ENCODE measurements at regions not wholly inside any gene's neighbourhood (a gene's known extent, or its start where the extent isn't known, plus 50 kb on each side); places are given as distances from the start of the nearest gene placed in this dataset.
A peak's percentile ranks its signal among the peaks of the same experiment; 100 is the strongest.

- no peaks in the 10 kb centered on the region for H3K27me3 ChIP-seq (ENCODE audit: low read length)
- H3K9ac ChIP-seq (ENCODE audit: low read length), result no peak overlapping the region
- ATAC-seq, result no peak
- intact Hi-C loops (cut with micrococcal nuclease), result no loop called here
- no peak for DNase-seq
- ChIA-PET POLR2A (ENCODE audit: unreplicated experiment) (no interaction called here), CTCF (no interaction called here)
- no peaks in the 10 kb centered on the region for H3K9me3 ChIP-seq (ENCODE audit: low read length)
- H3K4me1 ChIP-seq (ENCODE audit: insufficient read depth, low read length), result no peaks in the 10 kb centered on the region
- no peak for TF ChIP-seq EZH2phosphoT487 (IDR thresholded peaks at IDR 0.05; ENCODE audit: borderline replicate concordance, low read length)
- TF ChIP-seq, protein P1, sequence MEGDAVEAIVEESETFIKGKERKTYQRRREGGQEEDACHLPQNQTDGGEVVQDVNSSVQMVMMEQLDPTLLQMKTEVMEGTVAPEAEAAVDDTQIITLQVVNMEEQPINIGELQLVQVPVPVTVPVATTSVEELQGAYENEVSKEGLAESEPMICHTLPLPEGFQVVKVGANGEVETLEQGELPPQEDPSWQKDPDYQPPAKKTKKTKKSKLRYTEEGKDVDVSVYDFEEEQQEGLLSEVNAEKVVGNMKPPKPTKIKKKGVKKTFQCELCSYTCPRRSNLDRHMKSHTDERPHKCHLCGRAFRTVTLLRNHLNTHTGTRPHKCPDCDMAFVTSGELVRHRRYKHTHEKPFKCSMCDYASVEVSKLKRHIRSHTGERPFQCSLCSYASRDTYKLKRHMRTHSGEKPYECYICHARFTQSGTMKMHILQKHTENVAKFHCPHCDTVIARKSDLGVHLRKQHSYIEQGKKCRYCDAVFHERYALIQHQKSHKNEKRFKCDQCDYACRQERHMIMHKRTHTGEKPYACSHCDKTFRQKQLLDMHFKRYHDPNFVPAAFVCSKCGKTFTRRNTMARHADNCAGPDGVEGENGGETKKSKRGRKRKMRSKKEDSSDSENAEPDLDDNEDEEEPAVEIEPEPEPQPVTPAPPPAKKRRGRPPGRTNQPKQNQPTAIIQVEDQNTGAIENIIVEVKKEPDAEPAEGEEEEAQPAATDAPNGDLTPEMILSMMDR (conservative IDR thresholded peaks at IDR 0.05; ENCODE audit: low read depth, low read length), result no peak
- no peak for TF ChIP-seq EZH2 (IDR thresholded peaks at IDR 0.05; ENCODE audit: low read length, unreplicated experiment)
- H3K4me3 ChIP-seq (ENCODE audit: low read length), result no peak overlapping the region
- H3K36me3 ChIP-seq (ENCODE audit: low read depth, low read length), result no peaks in the 10 kb centered on the region
- H3K4me2 ChIP-seq (ENCODE audit: low read length), result no peak overlapping the region
- H2AFZ ChIP-seq (ENCODE audit: low read length), result no peak overlapping the region
- BruUV-seq (replicated peaks), result no TSS peak
- no peaks in the 10 kb centered on the region for H3K9me2 ChIP-seq (replicated peaks; ENCODE audit: low read length)
- H4K20me1 ChIP-seq (ENCODE audit: low read length), result no peaks in the 10 kb centered on the region
- no peaks in the 10 kb centered on the region for H3F3A ChIP-seq (ENCODE audit: low read length, unreplicated experiment)
- no peaks in the 10 kb centered on the region for H3K79me2 ChIP-seq (ENCODE audit: low read length)
- H3K27ac ChIP-seq (ENCODE audit: low read length), result no peak overlapping the region
These were observed 235.0 kb downstream of the CHD9NB start for GRCh38 chr16:52817696-52818095.

GRCh38 chr16:52816993-52817392 lies 235.7 kb downstream of the CHD9NB start:
- no peak for DNase-seq
- Histone ChIP-seq H3K36me3 (ENCODE audit: low read depth, low read length) (no peaks in the 10 kb centered on the region), H3K4me1 (ENCODE audit: insufficient read depth, low read length) (no peaks in the 10 kb centered on the region), H3K27me3 (ENCODE audit: low read length) (no peaks in the 10 kb centered on the region), H3K9me2 (replicated peaks; ENCODE audit: low read length) (no peaks in the 10 kb centered on the region), H4K20me1 (ENCODE audit: low read length) (no peaks in the 10 kb centered on the region), H3K9ac (ENCODE audit: low read length) (no peak overlapping the region), H3F3A (ENCODE audit: low read length, unreplicated experiment) (no peaks in the 10 kb centered on the region), H3K79me2 (ENCODE audit: low read length) (no peaks in the 10 kb centered on the region), H3K27ac (ENCODE audit: low read length) (no peak overlapping the region), H3K4me2 (ENCODE audit: low read length) (no peak overlapping the region), H2AFZ (ENCODE audit: low read length) (no peak overlapping the region), H3K9me3 (ENCODE audit: low read length) (no peaks in the 10 kb centered on the region), H3K4me3 (ENCODE audit: low read length) (no peak overlapping the region)
- intact Hi-C loops (cut with micrococcal nuclease), result no loop called here
- no TSS peak for BruUV-seq (replicated peaks)
- no peak for ATAC-seq
- ChIA-PET CTCF (no interaction called here), POLR2A (ENCODE audit: unreplicated experiment) (no interaction called here)
- TF ChIP-seq EZH2 (IDR thresholded peaks at IDR 0.05; ENCODE audit: low read length, unreplicated experiment) (no peak), EZH2phosphoT487 (IDR thresholded peaks at IDR 0.05; ENCODE audit: borderline replicate concordance, low read length) (no peak)
- TF ChIP-seq, protein P1 (conservative IDR thresholded peaks at IDR 0.05; ENCODE audit: low read depth, low read length), result no peak

DNA sequence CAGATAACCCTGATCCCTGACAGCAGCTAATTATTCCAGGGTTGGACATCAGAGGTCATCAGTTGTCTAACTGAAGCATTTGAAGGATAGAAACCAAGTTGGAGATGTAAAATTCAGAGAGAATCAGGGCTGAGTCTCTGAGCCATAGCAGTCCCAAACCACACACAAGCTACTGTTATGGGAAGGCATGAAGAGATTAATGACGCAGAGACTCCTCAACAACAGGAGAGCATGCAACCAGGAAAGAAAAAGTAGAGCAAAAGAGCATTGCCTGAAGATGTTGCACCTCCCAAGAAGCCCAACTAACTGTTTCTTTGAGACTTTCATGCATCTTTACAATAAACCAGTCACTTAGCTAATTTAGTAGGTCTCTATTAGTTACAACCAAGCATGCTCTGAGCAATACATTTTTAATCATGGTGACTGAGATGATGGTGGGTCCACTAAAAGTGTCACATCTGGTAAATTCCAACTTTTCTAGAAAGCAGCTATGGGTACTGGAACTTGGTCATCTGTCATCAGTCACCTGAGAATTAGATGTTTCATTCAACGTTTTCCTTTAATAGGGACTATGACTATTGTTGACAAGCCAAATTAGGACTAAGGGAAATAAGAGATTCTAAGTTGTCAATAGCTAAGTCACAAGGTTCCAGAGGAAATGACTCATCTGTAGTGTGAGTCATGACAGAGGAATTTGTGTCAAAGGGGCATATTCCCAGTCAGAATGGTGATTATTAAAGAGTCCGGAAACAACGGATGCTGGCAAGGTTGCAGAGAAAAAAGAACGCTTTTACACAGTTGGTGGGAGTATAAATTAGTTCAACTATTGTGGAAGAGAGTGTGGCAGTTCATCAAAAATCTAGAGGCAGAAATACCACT lies 239.8 kb downstream of the CHD9NB start:
- no peak for ATAC-seq
- no peaks in the 10 kb centered on the region for H3K36me3 ChIP-seq (ENCODE audit: low read depth, low read length)
- BruUV-seq (replicated peaks), result no TSS peak
- intact Hi-C loops (cut with micrococcal nuclease), result no loop called here
- TF ChIP-seq EZH2 (IDR thresholded peaks at IDR 0.05; ENCODE audit: low read length, unreplicated experiment), result no peak
- TF ChIP-seq, protein P1 (conservative IDR thresholded peaks at IDR 0.05; ENCODE audit: low read depth, low read length), result no peak
- TF ChIP-seq EZH2phosphoT487 (IDR thresholded peaks at IDR 0.05; ENCODE audit: borderline replicate concordance, low read length), result no peak
- ChIA-PET CTCF (no interaction called here), POLR2A (ENCODE audit: unreplicated experiment) (interaction anchor here (0.6 kb wide), 1 partner anchor 24 kb away, joined by 4 read pairs; no protein-coding TSS in a partner anchor)
- peak; percentile 72 for DNase-seq
- H3K27me3 ChIP-seq (ENCODE audit: low read length), result no peaks in the 10 kb centered on the region
- H3K4me1 ChIP-seq (ENCODE audit: insufficient read depth, low read length), result no peaks in the 10 kb centered on the region
- H3K9me3 ChIP-seq (ENCODE audit: low read length), result no peaks in the 10 kb centered on the region
- H3F3A ChIP-seq (ENCODE audit: low read length, unreplicated experiment), result no peaks in the 10 kb centered on the region
- H3K79me2 ChIP-seq (ENCODE audit: low read length), result no peaks in the 10 kb centered on the region
- H3K4me3 ChIP-seq (ENCODE audit: low read length), result no peak overlapping the region
- H2AFZ ChIP-seq (ENCODE audit: low read length), result no peak overlapping the region
- H3K9ac ChIP-seq (ENCODE audit: low read length), result no peak overlapping the region
- H4K20me1 ChIP-seq (ENCODE audit: low read length), result no peaks in the 10 kb centered on the region
- no peak overlapping the region for H3K4me2 ChIP-seq (ENCODE audit: low read length)
- no peaks in the 10 kb centered on the region for H3K9me2 ChIP-seq (replicated peaks; ENCODE audit: low read length)
- peak overlapping the region; percentile 26; the same call in 1 of the 2 replicates for H3K27ac ChIP-seq (ENCODE audit: low read length)

Measured in PC-3 (cell line).